ENCODE measurements at regions not wholly inside any gene's neighbourhood (a gene's known extent, or its start where the extent isn't known, plus 50 kb on each side); places are given as distances from the start of the nearest gene placed in this dataset.

- ChIA-PET CTCF (no interaction called here), POLR2A (no interaction called here)
- DNase-seq (ENCODE audit: low read depth, low spot score), result no peak
- TF ChIP-seq, protein P1, sequence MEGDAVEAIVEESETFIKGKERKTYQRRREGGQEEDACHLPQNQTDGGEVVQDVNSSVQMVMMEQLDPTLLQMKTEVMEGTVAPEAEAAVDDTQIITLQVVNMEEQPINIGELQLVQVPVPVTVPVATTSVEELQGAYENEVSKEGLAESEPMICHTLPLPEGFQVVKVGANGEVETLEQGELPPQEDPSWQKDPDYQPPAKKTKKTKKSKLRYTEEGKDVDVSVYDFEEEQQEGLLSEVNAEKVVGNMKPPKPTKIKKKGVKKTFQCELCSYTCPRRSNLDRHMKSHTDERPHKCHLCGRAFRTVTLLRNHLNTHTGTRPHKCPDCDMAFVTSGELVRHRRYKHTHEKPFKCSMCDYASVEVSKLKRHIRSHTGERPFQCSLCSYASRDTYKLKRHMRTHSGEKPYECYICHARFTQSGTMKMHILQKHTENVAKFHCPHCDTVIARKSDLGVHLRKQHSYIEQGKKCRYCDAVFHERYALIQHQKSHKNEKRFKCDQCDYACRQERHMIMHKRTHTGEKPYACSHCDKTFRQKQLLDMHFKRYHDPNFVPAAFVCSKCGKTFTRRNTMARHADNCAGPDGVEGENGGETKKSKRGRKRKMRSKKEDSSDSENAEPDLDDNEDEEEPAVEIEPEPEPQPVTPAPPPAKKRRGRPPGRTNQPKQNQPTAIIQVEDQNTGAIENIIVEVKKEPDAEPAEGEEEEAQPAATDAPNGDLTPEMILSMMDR (IDR thresholded peaks at IDR 0.05; ENCODE audit: insufficient read depth, low read length, missing control alignments), result no peak
- no peak overlapping the region for H3K4me3 ChIP-seq (ENCODE audit: low read depth, low read length)
Observed at GRCh38 chr4:137656661-137657060, 124.4 kb upstream of the PCDH18 start.

GRCh38 chr4:137655302-137655701 is 123.0 kb upstream of the PCDH18 start:
- CTCF ChIA-PET, result interaction anchor here (0.9 kb wide), 1 partner anchor 8 kb away, joined by 3 read pairs; no protein-coding TSS in a partner anchor
- no peak overlapping the region for H3K4me3 ChIP-seq (ENCODE audit: low read depth, low read length)
- POLR2A ChIA-PET, result no interaction called here

GRCh38 chr4:137651128-137651527 is 118.8 kb upstream of the PCDH18 start:
- TF ChIP-seq, protein P1 (IDR thresholded peaks at IDR 0.05; ENCODE audit: insufficient read depth, low read length, missing control alignments), result no peak
- CTCF ChIA-PET, result no interaction called here
- POLR2A ChIA-PET, result interaction anchor here (0.7 kb wide), 1 partner anchor 179 kb away, joined by 3 read pairs; no protein-coding TSS in a partner anchor
- no peak for DNase-seq (ENCODE audit: low read depth, low spot score)
- no peak overlapping the region for H3K4me3 ChIP-seq (ENCODE audit: low read depth, low read length)

More at GRCh38 chr4:137655302-137655701, 123.0 kb upstream of the PCDH18 start:
- TF ChIP-seq, protein P1 (IDR thresholded peaks at IDR 0.05; ENCODE audit: insufficient read depth, low read length, missing control alignments), result no peak
- no peak for DNase-seq (ENCODE audit: low read depth, low spot score)

DNA sequence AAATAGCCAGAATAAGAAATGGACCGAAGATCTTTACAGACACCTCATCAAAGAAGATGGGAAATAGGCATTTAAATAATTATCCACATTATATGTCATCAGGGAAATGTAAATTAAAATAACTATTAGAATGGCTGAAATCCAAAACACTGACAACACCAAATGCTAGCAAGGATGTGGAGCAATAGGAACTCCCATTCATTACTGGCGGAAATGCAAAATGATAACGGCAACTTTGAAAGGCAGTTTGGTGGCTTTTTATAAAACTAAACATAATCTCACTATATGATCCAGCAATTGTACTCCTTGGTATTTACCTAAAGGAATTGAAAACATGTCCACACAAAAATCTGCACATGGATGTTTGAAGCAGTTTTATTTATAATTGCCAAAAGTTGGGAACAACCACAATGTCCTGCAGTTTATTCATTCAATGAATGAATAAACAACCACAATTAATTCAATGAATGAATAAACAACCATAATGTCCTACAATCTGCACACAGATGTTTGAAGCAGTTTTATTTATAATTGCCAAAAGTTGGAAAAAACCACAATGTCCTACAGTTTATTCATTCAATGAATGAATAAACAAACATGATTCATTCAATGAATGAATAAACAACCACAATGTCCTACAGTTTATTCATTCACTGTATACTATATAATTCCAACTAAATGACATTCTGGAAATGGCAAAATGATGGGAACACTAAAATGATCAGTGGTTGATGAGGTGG is 117.6 kb upstream of the PCDH18 start:
- no peak overlapping the region for H3K4me3 ChIP-seq (ENCODE audit: low read depth, low read length)
- POLR2A ChIA-PET, result no interaction called here
- no peak for DNase-seq (ENCODE audit: low read depth, low spot score)
- CTCF ChIA-PET, result no interaction called here
- TF ChIP-seq, protein P1 (IDR thresholded peaks at IDR 0.05; ENCODE audit: insufficient read depth, low read length, missing control alignments), result no peak

DNA sequence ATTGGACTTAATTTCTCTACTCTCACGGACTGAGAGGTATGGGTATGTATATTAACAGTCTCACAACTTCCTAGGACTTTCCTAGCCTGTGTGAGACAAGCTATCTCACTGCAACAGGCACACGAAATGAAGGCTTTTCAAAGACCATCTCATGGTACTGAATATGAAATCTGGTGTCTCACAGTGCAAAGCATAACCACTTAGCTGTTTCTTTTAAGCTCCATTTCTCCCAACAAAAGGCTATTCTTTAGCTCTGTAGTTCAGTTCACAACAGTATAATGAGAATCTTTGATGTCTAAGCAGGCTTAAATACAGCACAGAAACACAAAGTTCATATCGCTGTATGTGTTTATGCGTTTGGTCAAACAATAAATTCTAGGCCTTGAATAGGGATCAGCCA is 116.2 kb upstream of the PCDH18 start:
- ChIA-PET CTCF (interaction anchor here (1.1 kb wide), 1 partner anchor 524 kb away, joined by 4 read pairs; no protein-coding TSS in a partner anchor), POLR2A (no interaction called here)
- TF ChIP-seq, protein P1 (IDR thresholded peaks at IDR 0.05; ENCODE audit: insufficient read depth, low read length, missing control alignments), result no peak

GRCh38 chr4:137647375-137647774 is 115.1 kb upstream of the PCDH18 start:
- POLR2A ChIA-PET, result no interaction called here

More for the DNA sequence above, 116.2 kb upstream of the PCDH18 start:
- no peak for DNase-seq (ENCODE audit: low read depth, low spot score)
- no peak overlapping the region for H3K4me3 ChIP-seq (ENCODE audit: low read depth, low read length)

More at GRCh38 chr4:137647375-137647774, 115.1 kb upstream of the PCDH18 start:
- TF ChIP-seq, protein P1 (IDR thresholded peaks at IDR 0.05; ENCODE audit: insufficient read depth, low read length, missing control alignments), result no peak
- H3K4me3 ChIP-seq (ENCODE audit: low read depth, low read length), result no peak overlapping the region
- no peak for DNase-seq (ENCODE audit: low read depth, low spot score)
- CTCF ChIA-PET, result interaction anchor here (0.8 to 1.1 kb wide), 3 partner anchors 8 to 523 kb away, joined by 3 to 4 read pairs (median 3); no protein-coding TSS in a partner anchor
